Left ventricle myocardium superior (tissue), 1 donor: ENCODE measurements at regions not wholly inside any gene's neighbourhood (a gene's known extent, or its start where the extent isn't known, plus 50 kb on each side); places are given as distances from the start of the nearest gene placed in this dataset.

Experiments
- ATAC-seq: fragments of 200-7000 bp; cut with Tn5 transposase; one replicate; pipeline ENCODE4 v1.9.1; 2020; ENCODE audit warnings: mild to moderate bottlenecking, moderate library complexity
- DNase-seq: peaks from one replicate; pipeline ENCODE4 v3.0.0-alpha.2; 2020
- intact Hi-C: fragments of 100-400 bp; cut with micrococcal nuclease; formaldehyde crosslinking; loops from one replicate; pipeline ENCODE4 v1.11.0; 2022
- donor health status: DM: no; HTN: yes; CAD: no; lungs with severe emphysema.

GRCh38 chr1:208600456-208601190 is 356.4 kb upstream of the PLXNA2 start:
- intact Hi-C loops = no loop called here
- DNase-seq (no peak), ATAC-seq (no peak)

DNA sequence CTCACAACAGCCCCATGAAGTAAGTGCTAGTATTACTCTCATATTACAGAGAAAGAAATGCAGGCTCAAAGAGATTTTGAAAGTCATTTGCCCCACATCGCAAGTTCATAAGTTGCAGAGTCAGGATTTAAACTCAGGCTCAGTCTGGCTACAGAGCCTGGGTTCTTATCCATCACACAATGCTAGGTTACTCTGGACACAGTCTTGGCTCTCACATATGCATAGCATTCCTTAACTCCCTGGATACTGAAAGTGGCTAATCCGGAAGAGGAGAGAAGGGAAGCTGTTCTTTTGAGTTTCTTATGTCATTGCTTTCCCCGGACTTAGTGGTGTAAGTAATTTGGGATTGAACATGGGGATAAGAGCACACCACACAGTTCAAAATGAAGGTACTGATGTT is 357.4 kb upstream of the PLXNA2 start:
- DNase-seq (no peak), ATAC-seq (peak; percentile 73)
- intact Hi-C loops = no loop called here

GRCh38 chr1:208603721-208604120 is 359.5 kb upstream of the PLXNA2 start:
- no peak for ATAC-seq
- intact Hi-C loops = no loop called here
- DNase-seq = no peak

GRCh38 chr1:208604295-208604694 is 360.1 kb upstream of the PLXNA2 start:
- ATAC-seq = no peak
- intact Hi-C loops = no loop called here
- no peak for DNase-seq

DNA sequence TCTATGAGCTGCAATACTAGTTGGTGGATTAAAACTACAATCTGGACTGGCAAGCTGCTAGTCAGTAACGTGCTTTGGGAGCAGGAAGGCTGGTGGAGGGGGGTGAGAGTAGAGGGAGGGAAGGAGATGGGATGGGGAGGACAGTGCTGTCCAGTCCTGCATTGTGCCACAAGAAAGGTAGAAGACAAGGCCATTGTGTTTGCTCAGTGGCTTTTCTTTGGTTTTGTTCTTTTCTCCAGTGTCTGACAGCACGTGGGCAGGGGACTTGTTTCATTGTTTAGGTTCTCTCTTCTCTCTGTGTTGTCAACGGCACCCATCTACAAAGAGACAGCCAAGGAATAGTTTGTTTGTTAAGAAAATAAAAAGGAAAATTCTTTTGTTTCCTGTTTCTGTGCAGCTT is 362.8 kb upstream of the PLXNA2 start:
- intact Hi-C loops = no loop called here
- DNase-seq = no peak
- ATAC-seq = no peak

GRCh38 chr1:208607616-208608015 is 363.4 kb upstream of the PLXNA2 start:
- intact Hi-C loops = no loop called here
- ATAC-seq (no peak), DNase-seq (no peak)

GRCh38 chr1:208614610-208615009 is 370.4 kb upstream of the PLXNA2 start:
- intact Hi-C loops = no loop called here
- ATAC-seq = no peak
- DNase-seq = no peak

DNA sequence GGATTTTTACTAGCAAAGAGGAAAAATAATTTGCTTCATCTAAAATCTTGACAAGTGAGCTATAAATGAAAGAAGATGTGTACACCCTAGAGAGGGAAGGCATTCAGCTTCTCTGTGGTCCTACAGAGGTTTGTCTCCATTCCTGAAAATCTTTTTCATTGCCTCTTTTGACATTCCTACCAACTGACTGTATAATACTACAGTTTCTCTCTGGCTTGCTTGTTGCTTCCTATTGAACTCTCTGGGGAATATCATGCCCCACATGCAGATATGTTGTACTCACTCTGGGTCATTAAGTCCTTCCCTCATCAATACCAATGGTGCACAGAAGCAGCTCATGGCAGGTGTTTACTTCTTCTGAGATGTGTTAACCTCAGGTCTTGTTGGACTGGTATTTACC is 371.2 kb upstream of the PLXNA2 start:
- intact Hi-C loops = no loop called here
- DNase-seq = no peak
- ATAC-seq = no peak

DNA sequence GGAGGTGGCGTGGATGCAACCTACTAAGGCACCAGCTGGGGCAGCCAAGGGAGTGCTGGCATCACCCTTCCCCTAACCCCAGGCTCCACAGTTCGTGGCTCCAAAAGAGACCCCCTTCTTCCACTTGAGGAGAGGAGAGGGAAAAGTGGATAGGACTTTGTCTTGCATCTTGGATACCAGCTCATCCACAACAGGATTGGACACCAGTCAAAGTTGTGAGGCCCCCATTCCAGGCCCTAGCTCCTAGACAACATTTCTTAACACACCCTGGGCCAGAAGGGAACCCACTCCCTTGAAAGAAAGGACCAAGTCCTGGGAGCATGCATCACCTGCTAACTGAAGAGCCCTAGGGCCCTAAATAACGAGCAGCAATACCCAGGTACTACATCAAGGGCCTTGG is 372.6 kb upstream of the PLXNA2 start:
- intact Hi-C loops = no loop called here
- ATAC-seq (no peak), DNase-seq (no peak)

GRCh38 chr1:208628022-208628914 is 384.1 kb upstream of the PLXNA2 start:
- ATAC-seq (no peak), DNase-seq (no peak)
- intact Hi-C loops = no loop called here

DNA sequence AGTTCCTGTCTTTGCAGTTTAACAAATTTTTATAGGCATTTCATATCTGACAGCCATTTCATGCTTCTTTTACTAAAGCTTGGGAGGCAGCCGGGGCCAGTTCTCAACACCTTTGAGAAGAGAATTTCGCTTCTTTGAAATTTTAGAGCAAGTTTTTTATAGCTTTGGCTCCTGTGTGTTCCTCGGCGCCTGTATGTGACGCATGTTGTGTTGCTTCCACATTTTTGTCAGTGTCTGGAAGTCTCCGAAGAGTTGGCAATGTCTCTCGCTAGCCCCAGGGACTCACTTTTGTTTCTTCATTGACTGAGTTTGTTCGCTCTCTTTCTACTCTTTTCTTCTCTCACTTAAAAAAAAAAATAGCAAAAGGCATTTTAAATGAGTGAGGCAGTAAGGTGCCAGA is 386.9 kb upstream of the PLXNA2 start:
- DNase-seq = no peak
- ATAC-seq = no peak
- intact Hi-C loops = no loop called here

GRCh38 chr1:208631506-208631905 is 387.3 kb upstream of the PLXNA2 start:
- intact Hi-C loops = no loop called here
- DNase-seq (no peak), ATAC-seq (no peak)

GRCh38 chr1:208634346-208635140 is 390.4 kb upstream of the PLXNA2 start:
- no peak for ATAC-seq
- no peak for DNase-seq
- intact Hi-C loops = no loop called here

- intact Hi-C loops = no loop called here
- ATAC-seq = no peak
- DNase-seq = no peak
Observed at GRCh38 chr1:208637181-208637580, 393.0 kb upstream of the PLXNA2 start.

- ATAC-seq (no peak), DNase-seq (no peak)
- intact Hi-C loops = no loop called here
Observed at GRCh38 chr1:208639382-208639781, 395.2 kb upstream of the PLXNA2 start.

- DNase-seq = no peak
- intact Hi-C loops = no loop called here
- no peak for ATAC-seq
Observed at GRCh38 chr1:208640295-208640694, 396.1 kb upstream of the PLXNA2 start.

- ATAC-seq (no peak), DNase-seq (no peak)
- intact Hi-C loops = no loop called here
Observed at GRCh38 chr1:208641579-208642280, 397.5 kb upstream of the PLXNA2 start.

DNA sequence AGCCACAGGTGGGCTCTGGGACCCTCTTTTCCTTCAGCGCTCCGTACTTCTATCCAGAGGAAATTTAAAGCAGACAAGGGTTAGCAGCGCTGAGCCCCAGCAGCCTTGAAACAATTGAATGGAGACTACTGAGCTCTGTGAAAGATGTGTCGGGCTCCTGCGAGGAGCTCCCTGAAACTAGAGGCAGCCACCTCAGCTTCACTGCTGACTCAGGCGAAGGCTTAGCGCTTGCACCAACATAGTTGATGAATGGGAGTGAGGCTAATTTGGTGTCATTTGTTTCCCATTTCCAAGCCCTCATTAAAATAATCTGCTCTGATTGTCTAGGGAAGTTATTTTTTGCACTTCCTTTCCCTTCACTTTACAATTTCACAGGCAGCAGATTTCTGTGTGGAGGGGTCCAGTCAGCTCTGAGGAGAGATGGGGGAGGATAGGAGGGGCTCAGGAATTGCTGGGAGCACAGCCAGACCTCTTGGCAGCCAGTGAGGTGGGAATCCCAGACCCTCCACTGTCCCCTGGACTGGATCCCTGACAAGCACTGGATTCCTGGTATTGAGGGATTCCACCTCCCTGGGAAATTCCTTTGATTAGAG is 398.9 kb upstream of the PLXNA2 start:
- no peak for ATAC-seq
- intact Hi-C loops = no loop called here
- DNase-seq = no peak
